Right lung (tissue), 2 donors: ENCODE measurements at regions not wholly inside any gene's neighbourhood (a gene's known extent, or its start where the extent isn't known, plus 50 kb on each side); places are given as distances from the start of the nearest gene placed in this dataset.

ENCODE experiments used
- DNase-seq, 2 donors: peaks; one replicate each; pipeline ENCODE4 v3.0.0-alpha.2; 2013

- no peak for DNase-seq
Observed at GRCh38 chr14:82138431-82138830, 604.8 kb upstream of the SEL1L start.

GRCh38 chr14:82146846-82147245, 613.2 kb upstream of the SEL1L start:
- no peak for DNase-seq

- no peak for DNase-seq
Observed at GRCh38 chr14:82153689-82154088, 620.0 kb upstream of the SEL1L start.

GRCh38 chr14:82159624-82160023, 626.0 kb upstream of the SEL1L start:
- no peak for DNase-seq

- no peak for DNase-seq
Observed at GRCh38 chr14:82180139-82180538, 646.5 kb upstream of the SEL1L start.

GRCh38 chr14:82182646-82183045, 649.0 kb upstream of the SEL1L start:
- DNase-seq = no peak

- DNase-seq = peak; percentile 8 to 30
Observed at GRCh38 chr14:82190742-82191141, 657.1 kb upstream of the SEL1L start.

- no peak for DNase-seq
Observed at GRCh38 chr14:82192387-82192786, 658.7 kb upstream of the SEL1L start.

- no peak for DNase-seq
Observed at GRCh38 chr14:82223276-82223675, 689.6 kb upstream of the SEL1L start.

- no peak for DNase-seq
Observed at GRCh38 chr14:82224610-82225009, 691.0 kb upstream of the SEL1L start.

GRCh38 chr14:82230748-82231147, 697.1 kb upstream of the SEL1L start:
- no peak for DNase-seq

GRCh38 chr14:82238649-82239048, 705.0 kb upstream of the SEL1L start:
- DNase-seq = no peak

- peak; percentile 9 to 11 for DNase-seq
Observed at GRCh38 chr14:82239223-82239622, 705.6 kb upstream of the SEL1L start.

- DNase-seq = no peak
Observed at GRCh38 chr14:82244791-82245190, 711.1 kb upstream of the SEL1L start.

GRCh38 chr14:82251494-82251893, 717.8 kb upstream of the SEL1L start:
- no peak for DNase-seq

- no peak for DNase-seq
Observed at GRCh38 chr14:82270286-82270685, 736.6 kb upstream of the SEL1L start.

- DNase-seq = no peak
Observed at GRCh38 chr14:82298811-82299210, 765.2 kb upstream of the SEL1L start.

GRCh38 chr14:82309199-82309598, 775.5 kb upstream of the SEL1L start:
- no peak for DNase-seq

GRCh38 chr14:82313889-82314288, 780.2 kb upstream of the SEL1L start:
- peak; percentile 71 to 77 for DNase-seq

GRCh38 chr14:82328442-82328841, 794.8 kb upstream of the SEL1L start:
- DNase-seq = no peak

- no peak for DNase-seq
Observed at GRCh38 chr14:82341261-82341810, 807.7 kb upstream of the SEL1L start.

GRCh38 chr14:82342596-82342995, 808.9 kb upstream of the SEL1L start:
- DNase-seq = no peak

- no peak for DNase-seq
Observed at GRCh38 chr14:82345184-82345583, 811.5 kb upstream of the SEL1L start.

- DNase-seq = no peak
Observed at GRCh38 chr14:82354126-82354525, 820.5 kb upstream of the SEL1L start.

- no peak for DNase-seq
Observed at GRCh38 chr14:82359201-82359600, 825.5 kb upstream of the SEL1L start.
